T-helper 2 cell (primary cell): ENCODE measurements at regions not wholly inside any gene's neighbourhood (a gene's known extent, or its start where the extent isn't known, plus 50 kb on each side); places are given as distances from the start of the nearest gene placed in this dataset.
"Not testable (repeated sequence)": the region's sequence is repeated elsewhere in the genome, so short reads cannot be mapped to it uniquely, and the experiment has no call there.

Experiments used
- DNase-seq, 5 experiments: peaks; one replicate each; pipeline versions ENCODE4 v3.0.0 to v3.0.0-alpha.2; 2012 to 2022

DNA sequence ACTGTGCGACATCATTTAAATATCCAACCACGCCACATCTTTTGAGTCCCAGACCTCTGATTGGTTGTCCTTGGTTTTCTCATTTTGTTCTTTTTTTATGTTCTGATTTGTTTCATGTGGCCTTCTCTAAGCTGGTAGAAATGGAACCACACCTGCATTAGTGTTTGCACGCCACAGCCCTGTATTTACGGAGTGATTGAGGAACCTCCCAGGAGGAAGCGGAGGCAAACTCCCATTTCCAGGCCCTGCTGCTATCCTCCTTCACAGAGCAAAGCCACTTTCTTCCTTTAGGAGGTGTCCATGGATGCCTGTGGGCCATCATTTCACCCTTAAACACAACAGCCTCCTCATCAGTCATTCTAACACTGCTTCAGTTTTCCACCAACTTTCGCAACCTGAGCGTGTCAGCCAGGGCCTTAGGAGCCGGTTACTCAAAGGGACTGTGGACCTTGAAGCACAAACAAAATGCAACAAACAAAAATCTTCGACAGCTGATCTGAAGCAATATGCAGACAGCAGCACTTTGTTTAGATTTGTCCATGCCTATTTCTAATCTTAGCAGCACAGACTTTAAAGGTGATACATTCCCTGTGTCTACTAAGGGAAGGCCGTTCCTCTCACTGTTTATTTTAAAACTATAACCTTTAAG is 1258.1 kb upstream of the TMEM132C start:
- DNase-seq = no peak

DNA sequence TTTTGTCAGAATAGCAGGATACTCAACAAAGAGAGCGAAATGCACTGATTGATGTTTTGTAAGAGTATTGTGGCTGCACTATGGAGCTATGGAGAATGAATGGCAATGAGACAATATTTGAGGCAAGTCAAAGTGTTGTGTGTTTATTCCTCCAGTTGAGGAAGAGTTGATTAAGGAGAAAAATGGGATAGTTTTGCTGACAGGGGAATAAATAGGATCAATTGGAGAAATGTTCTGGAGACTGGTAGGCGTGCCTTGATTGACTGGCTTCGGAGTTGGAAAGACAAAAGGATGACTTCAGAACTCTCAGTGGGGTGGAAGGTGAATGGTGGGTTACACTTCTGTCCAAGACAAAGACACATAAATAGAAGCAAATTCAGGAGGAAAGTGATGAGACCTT is 1254.9 kb upstream of the TMEM132C start:
- no peak for DNase-seq

DNA sequence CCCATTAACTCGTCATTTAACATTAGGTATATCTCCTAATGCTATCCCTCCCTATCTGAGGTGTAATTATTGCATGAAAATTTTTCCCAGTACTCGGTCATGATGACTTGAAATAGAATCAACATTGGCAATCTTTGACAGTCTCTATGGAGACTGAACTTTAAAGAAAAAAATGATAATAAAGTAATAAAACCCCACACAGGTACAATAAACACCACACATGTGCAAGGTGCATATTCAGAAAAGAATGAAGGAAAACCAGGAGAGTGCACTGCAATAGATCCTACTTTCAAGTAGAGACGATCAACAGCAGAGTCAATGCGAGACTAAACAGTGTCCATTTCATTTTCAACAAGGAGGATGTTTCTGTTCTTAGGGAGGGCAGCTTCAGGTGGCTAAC is 1253.8 kb upstream of the TMEM132C start:
- DNase-seq = no peak

DNA sequence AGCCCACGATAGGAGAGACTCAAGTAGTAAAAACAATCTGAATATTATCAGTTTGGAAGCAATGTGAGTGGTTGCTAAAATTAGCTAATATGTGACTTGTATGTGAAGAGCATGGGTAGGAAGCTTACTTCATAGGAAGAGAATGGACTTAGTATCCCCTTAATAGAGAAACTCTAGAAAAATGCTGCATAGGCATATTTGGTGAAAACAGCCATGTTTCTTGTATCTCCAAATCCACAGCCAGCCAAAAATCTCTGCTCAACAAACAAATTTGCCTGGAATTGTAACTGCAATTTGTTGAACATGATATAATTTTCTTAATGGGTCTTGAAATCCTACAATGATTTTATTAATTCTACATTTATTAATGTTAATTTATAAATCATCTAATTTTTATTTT is 1252.9 kb upstream of the TMEM132C start:
- no peak for DNase-seq

DNA sequence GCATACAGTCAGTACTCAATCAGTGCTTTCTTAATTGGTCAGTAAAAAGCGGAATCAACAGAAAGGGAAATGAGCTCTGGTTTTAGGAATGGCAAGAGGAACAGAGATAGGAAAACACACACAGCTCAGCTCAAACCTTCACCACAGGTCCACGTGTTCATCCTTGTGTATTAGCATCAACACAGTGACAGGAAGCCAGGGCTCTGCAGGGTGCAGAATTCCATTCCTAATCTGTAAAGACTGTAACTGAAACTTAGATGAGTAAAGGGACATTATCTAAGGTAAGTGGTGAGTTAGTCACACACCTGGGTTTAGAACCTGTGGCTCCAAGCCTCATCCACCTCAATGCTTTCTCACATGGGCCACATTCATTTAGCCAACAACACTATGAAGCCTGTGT is 1242.2 kb upstream of the TMEM132C start:
- no peak for DNase-seq

GRCh38 chr12:127025545-127025944 is 1241.4 kb upstream of the TMEM132C start:
- no peak for DNase-seq

GRCh38 chr12:127035011-127035879 is 1231.7 kb upstream of the TMEM132C start:
- no peak for DNase-seq

GRCh38 chr12:127038152-127038551 is 1228.8 kb upstream of the TMEM132C start:
- DNase-seq = no peak

DNA sequence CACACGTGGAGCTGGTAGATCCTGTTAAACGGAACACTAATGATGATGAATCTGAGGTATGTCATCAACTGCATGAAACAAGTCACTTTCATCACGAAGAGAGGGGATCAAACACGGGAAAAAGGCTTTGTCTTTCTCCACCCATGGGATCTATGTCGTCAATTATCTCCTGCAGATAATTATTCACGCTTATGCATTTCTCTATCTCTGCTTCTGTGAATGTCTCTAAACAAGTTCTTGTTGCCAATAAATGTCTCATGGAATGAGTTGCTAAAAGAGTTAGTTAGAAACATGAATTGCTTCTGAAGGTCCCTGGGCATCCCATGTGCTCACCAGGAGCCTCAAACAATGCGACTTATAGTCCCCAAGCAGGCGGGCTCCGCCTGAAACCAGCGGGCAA is 1228.2 kb upstream of the TMEM132C start:
- no peak for DNase-seq

DNA sequence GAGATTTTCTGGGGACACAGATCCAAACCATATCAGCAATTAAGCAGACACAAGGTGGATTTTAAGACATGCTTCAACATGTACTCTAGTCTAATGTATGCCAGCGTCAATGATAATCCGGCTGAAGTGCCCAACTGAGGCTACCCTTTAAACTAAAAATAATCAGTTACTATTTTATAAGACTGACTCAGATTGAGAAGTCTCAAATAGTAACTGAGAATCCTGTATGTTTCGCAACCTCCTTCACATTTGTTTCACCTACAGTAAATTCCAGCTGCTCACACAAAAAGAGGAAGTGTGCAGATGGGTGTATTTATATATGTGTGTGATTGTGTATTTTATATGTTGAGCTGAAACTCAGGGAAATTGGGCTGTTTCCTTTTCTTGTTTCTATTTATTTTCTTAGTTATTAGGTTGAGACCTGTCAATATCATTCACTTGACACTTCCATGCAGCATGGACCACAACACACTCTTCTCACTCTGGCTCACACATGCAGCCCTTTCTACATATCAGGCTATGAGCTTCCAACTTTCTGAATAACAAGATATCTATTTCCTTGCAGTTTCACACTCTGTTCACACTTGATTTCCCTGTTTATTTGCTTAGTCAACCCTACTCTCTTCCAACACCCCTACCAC is 1224.9 kb upstream of the TMEM132C start:
- no peak for DNase-seq

DNA sequence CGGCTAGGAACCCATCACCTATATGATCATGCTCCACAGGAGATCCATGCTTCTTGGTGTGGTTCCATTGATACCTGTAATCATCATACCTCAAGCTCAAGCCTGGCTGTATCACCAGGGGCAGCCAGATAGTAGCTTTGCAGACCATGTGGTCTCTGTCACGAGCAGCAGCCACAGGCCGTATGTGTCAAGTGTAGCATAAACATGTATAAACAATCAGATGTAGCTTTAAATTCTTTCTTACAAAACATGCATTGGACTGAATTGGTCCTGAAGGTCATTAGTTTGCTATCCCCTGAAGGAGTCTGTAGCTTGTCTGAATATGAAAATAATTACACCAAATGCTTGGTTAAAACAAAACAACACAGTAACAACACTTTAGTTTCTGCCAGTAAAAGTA is 1223.2 kb upstream of the TMEM132C start:
- DNase-seq = no peak

GRCh38 chr12:127044836-127045235 is 1222.1 kb upstream of the TMEM132C start:
- no peak for DNase-seq

- DNase-seq = no peak
These were observed 1220.5 kb upstream of the TMEM132C start for GRCh38 chr12:127046467-127046866.

DNA sequence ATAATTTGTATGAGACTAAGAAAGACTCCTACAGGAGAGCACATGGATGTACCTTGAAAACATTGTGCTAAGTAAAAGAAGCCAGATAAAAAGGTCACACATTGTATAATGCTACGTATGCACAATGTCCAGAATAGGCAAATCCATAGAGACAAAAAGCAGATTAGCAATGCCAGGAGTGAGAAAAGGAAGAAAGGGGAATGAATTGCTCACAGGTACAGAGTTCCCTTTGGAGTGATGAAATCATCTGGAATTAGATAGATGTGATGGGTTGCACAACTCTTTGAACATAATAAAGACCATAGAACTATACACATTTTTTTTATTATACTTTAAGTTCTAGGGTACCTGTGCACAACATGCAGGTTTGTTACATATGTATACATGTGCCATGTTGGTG is 1218.9 kb upstream of the TMEM132C start:
- no peak for DNase-seq

DNA sequence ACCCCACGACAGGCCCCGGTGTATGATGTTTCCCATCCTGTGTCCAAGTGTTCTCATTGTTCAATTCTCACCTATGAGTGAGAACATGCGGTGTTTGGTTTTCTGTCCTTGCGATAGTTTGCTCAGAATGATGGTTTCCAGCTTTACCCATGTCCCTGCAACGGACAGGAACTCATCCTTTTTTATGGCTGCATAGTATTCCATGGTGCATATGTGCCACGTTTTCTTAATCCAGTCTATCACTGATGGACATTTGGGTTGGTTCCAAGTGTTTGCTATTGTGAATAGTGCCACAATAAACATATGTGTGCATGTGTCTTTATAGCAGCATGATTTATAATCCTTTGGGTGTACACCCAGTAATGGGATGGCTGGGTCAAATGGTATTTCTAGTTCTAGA is 1218.4 kb upstream of the TMEM132C start:
- DNase-seq = not testable (repeated sequence)

DNA sequence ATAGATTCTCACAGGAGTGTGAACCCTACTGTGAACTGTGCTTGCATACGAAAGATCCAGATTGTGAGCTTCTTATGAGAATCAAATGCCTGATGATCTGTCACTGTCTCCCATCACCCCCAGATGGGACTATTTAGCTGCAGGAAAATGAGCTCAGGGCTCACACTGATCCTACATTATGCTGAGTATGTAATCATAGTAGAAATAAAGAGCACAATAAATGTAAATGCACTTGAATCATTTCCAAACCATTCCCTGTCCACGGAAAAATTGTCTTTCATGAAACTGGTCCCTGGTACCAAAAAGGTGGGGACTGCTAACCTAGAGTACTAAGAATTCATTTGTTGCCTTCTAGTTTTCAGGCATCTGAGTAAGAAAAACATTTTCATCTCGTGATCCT is 1215.8 kb upstream of the TMEM132C start:
- DNase-seq = no peak

DNA sequence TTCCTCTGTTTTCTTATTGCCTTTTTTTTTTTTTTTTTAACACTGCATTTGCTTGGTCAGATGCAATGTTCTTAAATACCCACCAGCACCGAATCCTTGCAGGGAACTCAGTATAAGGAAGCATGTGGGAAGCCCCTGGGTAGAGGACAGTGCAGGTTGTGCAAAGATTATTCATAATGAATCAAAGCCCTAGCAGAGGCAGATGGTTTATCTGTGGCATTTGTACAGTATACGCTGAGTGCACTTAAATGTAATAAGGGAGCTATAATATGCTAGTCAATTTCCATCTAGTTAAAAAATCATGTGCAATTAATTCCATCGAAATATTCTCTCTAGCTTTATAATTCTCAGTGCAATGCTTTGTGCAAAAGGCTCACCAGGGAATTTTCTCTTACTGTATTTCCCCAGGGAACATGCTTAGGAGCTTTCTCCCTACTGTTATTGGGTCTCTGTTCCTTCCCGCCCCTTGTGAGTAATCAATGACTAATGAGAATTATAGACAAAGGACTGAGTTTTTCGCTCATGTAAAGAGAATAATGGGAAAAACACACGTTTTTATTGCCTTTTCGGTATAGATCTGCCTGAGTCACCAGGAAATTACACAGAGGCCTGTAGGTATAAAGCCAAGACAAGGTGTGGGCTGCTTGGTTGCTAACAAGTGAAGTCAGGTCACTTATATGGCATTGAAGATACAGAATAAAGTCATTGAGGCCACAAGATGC is 1214.3 kb upstream of the TMEM132C start:
- DNase-seq = no peak

- no peak for DNase-seq
These were observed 1212.4 kb upstream of the TMEM132C start for GRCh38 chr12:127054531-127054930.

- no peak for DNase-seq
These were observed 1206.6 kb upstream of the TMEM132C start for GRCh38 chr12:127060310-127060847.

DNA sequence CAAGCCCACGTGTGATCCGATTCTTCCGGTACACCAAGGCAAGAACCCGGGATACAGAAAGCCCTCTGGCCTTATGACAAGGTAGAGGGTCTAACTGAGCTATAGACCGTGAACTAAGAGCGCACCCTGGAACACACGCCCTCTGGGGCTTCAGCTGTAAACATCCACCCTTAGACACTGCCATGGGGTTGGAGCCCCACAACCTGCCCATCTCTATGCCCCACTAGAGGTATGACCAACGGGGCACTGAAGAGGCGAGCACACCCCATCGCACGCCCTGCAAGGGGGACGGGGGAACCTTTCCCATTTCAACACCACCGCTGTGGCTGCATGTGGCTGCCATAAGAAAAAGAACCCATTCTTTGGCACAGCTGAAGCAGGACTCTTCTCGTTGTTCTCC is 1206.0 kb upstream of the TMEM132C start:
- no peak for DNase-seq

DNA sequence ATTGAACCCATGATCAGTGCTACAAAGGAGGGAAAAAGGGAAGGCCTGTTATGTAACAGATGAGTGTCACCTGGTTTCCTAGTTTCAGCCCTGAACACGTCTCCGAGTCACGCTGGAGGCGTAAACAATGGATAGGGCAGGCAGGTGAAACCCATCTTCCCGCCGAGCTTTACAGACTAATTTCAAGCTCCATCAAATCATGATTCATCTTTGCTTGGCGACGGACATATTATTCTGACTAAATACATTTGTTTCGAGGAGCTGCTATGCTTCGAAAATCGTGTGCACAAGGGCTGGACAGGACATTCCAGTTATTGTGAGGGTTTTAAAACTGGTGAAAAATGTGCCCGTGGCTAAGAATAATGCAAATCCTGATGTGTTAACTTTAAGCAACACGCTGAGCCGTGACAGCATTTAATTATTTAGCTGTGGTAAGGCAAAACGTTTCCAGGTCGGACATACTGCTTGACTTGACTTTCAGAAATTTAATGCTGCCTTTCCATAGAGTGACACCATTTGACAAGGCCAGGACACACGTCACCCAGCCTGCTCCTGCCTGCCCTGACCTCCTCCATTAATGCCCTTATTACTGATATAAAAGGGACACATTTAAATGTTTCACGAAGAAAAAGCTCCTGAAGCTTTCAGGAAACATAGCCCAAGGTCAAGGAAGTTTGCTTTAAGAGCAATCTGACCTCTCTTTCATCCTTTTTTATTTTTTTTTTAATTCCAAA is 1203.5 kb upstream of the TMEM132C start:
- no peak for DNase-seq

DNA sequence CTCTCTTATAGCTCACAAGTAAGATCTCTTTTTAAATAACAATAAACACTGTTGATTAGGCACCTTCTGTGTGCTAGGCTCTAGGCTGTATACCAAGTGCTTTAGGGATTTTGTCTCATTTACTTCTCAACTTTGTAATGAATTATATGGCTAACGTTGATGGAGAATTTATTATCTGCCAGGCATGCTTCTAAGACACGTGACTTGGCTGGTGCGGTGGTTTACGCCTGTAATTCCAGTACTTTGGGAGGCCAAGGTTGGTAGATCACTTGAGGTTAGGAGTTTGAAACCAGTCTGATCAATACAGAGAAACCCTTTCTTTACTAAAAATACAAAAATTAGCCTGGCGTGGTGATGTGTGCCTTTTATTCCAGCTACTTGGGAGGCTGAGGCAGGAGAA is 1202.8 kb upstream of the TMEM132C start:
- no peak for DNase-seq
